ENCODE measurements at regions not wholly inside any gene's neighbourhood (a gene's known extent, or its start where the extent isn't known, plus 50 kb on each side); places are given as distances from the start of the nearest gene placed in this dataset.
"Not testable (repeated sequence)": the region's sequence is repeated elsewhere in the genome, so short reads cannot be mapped to it uniquely, and the experiment has no call there.

- H3K4me3 ChIP-seq; H4K20me1 ChIP-seq (ENCODE audit: control insufficient read depth, insufficient read depth); POLR2A ChIA-PET; FAIRE-seq; intact Hi-C loops (cut with micrococcal nuclease; ENCODE audit: unreplicated experiment); RAD21 ChIA-PET (ENCODE audit: unreplicated experiment); H3K27ac ChIP-seq (ENCODE audit: control insufficient read depth, insufficient read depth); H2AFZ ChIP-seq (ENCODE audit: control insufficient read depth, low read depth, low read length); CTCF ChIA-PET; in situ Hi-C loops (cut with MboI); BruUV-seq (replicated peaks); ATAC-seq; H3K36me3 ChIP-seq (ENCODE audit: control insufficient read depth in 2 of 2, insufficient read depth in 2 of 2, low read length in 1 of 2); H3K79me2 ChIP-seq (ENCODE audit: control insufficient read depth, insufficient read depth, low read length); H3K9me3 ChIP-seq (replicated peaks; ENCODE audit: control insufficient read depth, insufficient read depth, low read length); H3K27me3 ChIP-seq (replicated peaks in 1 of 2; ENCODE audit: control insufficient read depth in 2 of 2, insufficient read depth in 2 of 2, low read length in 1 of 2); H3K4me1 ChIP-seq (ENCODE audit: control insufficient read depth, insufficient read depth, low read length); SMC1A ChIA-PET (ENCODE audit: uncharacterized antibody, unreplicated experiment); H3K4me2 ChIP-seq (ENCODE audit: control insufficient read depth, insufficient read depth); DNase-seq (ENCODE audit: low read depth, low spot score); H3K9ac ChIP-seq (ENCODE audit: control insufficient read depth, insufficient read depth, low read length): not testable (repeated sequence)
- TF ChIP-seq, protein P1, sequence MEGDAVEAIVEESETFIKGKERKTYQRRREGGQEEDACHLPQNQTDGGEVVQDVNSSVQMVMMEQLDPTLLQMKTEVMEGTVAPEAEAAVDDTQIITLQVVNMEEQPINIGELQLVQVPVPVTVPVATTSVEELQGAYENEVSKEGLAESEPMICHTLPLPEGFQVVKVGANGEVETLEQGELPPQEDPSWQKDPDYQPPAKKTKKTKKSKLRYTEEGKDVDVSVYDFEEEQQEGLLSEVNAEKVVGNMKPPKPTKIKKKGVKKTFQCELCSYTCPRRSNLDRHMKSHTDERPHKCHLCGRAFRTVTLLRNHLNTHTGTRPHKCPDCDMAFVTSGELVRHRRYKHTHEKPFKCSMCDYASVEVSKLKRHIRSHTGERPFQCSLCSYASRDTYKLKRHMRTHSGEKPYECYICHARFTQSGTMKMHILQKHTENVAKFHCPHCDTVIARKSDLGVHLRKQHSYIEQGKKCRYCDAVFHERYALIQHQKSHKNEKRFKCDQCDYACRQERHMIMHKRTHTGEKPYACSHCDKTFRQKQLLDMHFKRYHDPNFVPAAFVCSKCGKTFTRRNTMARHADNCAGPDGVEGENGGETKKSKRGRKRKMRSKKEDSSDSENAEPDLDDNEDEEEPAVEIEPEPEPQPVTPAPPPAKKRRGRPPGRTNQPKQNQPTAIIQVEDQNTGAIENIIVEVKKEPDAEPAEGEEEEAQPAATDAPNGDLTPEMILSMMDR (IDR thresholded peaks at IDR 0.05 in 2 of 3, conservative IDR thresholded peaks at IDR 0.05 in 1 of 3; ENCODE audit: control insufficient read depth in 2 of 3, extremely low read depth in 1 of 3, insufficient read depth in 1 of 3, low read depth in 3 of 3, low read length in 3 of 3), result 0 out of 6 replicates have a peak, but pooled peaks of 1 of the 3 experiments have one; percentile 7
- WGBS (ENCODE audit: insufficient coverage, insufficient replicate concordance, low lambda C conversion rate, missing lambda C conversion rate), result 64% methylated on average over 11 of the region's 11 CpGs
Observed at GRCh38 chr10:9402067-9402466, 1347.6 kb downstream of the GATA3 start.

DNA sequence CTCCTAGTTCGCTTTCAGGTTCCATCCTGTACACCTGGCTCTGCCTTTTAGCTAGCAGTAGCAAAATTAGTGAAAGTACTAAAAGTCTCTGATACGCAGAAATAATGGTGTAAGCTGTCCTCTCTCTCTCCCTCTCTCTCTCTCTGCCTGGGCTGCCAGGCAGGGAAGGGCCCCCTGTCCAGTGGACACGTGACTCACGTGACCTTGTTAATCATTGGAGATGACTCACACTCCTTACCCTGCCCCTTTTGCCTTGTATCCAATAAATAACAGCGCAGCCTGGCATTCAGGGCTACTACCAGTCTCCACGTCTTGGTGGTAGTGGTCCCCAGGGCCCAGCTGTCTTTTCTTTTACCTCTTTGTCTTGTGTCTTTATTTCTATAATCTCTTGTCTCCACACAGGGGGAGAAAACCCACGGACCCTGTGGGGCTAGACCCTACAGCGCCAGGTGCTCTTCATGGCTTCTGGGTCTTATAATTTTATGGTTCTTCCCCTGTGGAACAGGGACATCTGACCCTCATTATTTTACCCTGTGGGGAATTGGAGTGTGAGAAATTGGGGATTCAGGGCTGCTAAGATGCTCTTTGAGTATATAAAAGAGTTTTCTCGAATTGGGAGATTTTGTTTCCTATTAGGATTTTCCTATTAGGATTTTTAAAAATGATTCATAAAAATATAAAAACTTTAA, 1348.2 kb downstream of the GATA3 start:
- H3K79me2 ChIP-seq (ENCODE audit: control insufficient read depth, insufficient read depth, low read length); BruUV-seq (replicated peaks); H3K4me3 ChIP-seq; intact Hi-C loops (cut with micrococcal nuclease; ENCODE audit: unreplicated experiment); FAIRE-seq; H3K36me3 ChIP-seq (ENCODE audit: control insufficient read depth in 2 of 2, insufficient read depth in 2 of 2, low read length in 1 of 2); ATAC-seq; H3K27ac ChIP-seq (ENCODE audit: control insufficient read depth, insufficient read depth); H3K27me3 ChIP-seq (replicated peaks in 1 of 2; ENCODE audit: control insufficient read depth in 2 of 2, insufficient read depth in 2 of 2, low read length in 1 of 2); RAD21 ChIA-PET (ENCODE audit: unreplicated experiment); DNase-seq (ENCODE audit: low read depth, low spot score); in situ Hi-C loops (cut with MboI); H4K20me1 ChIP-seq (ENCODE audit: control insufficient read depth, insufficient read depth); POLR2A ChIA-PET; H3K9me3 ChIP-seq (replicated peaks; ENCODE audit: control insufficient read depth, insufficient read depth, low read length); SMC1A ChIA-PET (ENCODE audit: uncharacterized antibody, unreplicated experiment); H3K4me2 ChIP-seq (ENCODE audit: control insufficient read depth, insufficient read depth); CTCF ChIA-PET; H2AFZ ChIP-seq (ENCODE audit: control insufficient read depth, low read depth, low read length); H3K9ac ChIP-seq (ENCODE audit: control insufficient read depth, insufficient read depth, low read length); H3K4me1 ChIP-seq (ENCODE audit: control insufficient read depth, insufficient read depth, low read length): not testable (repeated sequence)
- WGBS (ENCODE audit: insufficient coverage, insufficient replicate concordance, low lambda C conversion rate, missing lambda C conversion rate), result 2% methylated on average over 9 of the region's 9 CpGs
- TF ChIP-seq BHLHE40 (IDR thresholded peaks at IDR 0.05; ENCODE audit: borderline replicate concordance in 1 of 2, low read depth in 2 of 2, low read length in 1 of 2), result 0 out of 4 replicates have a peak, but pooled peaks of 1 of the 2 experiments have one; percentile 13

DNA sequence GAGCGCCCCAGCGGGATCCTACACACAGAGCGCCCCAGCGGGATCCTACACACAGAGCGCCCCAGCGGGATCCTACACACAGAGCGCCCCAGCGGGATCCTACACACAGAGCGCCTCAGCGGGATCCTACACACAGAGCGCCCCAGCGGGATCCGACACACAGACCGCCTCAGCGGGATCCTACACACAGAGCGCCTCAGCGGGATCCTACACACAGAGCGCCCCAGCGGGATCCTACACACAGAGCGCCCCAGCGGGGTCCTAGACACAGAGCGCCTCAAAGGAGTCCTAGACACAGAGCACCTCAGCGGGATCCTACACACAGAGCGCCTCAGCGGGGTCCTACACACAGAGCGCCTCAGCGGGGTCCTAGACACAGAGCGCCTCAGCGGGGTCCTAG, 1352.7 kb downstream of the GATA3 start:
- BruUV-seq (replicated peaks); H3K36me3 ChIP-seq (ENCODE audit: control insufficient read depth in 2 of 2, insufficient read depth in 2 of 2, low read length in 1 of 2); H3K27me3 ChIP-seq (replicated peaks in 1 of 2; ENCODE audit: control insufficient read depth in 2 of 2, insufficient read depth in 2 of 2, low read length in 1 of 2); H3K9me3 ChIP-seq (replicated peaks; ENCODE audit: control insufficient read depth, insufficient read depth, low read length); CTCF ChIA-PET; ATAC-seq; intact Hi-C loops (cut with micrococcal nuclease; ENCODE audit: unreplicated experiment); H3K79me2 ChIP-seq (ENCODE audit: control insufficient read depth, insufficient read depth, low read length); H4K20me1 ChIP-seq (ENCODE audit: control insufficient read depth, insufficient read depth); H3K4me2 ChIP-seq (ENCODE audit: control insufficient read depth, insufficient read depth); H3K4me1 ChIP-seq (ENCODE audit: control insufficient read depth, insufficient read depth, low read length); H3K4me3 ChIP-seq; FAIRE-seq; POLR2A ChIA-PET; H3K27ac ChIP-seq (ENCODE audit: control insufficient read depth, insufficient read depth); DNase-seq (ENCODE audit: low read depth, low spot score); RAD21 ChIA-PET (ENCODE audit: unreplicated experiment); SMC1A ChIA-PET (ENCODE audit: uncharacterized antibody, unreplicated experiment); H2AFZ ChIP-seq (ENCODE audit: control insufficient read depth, low read depth, low read length); H3K9ac ChIP-seq (ENCODE audit: control insufficient read depth, insufficient read depth, low read length); in situ Hi-C loops (cut with MboI): not testable (repeated sequence)
- 87% methylated on average over 26 of the region's 29 CpGs for WGBS (ENCODE audit: insufficient coverage, insufficient replicate concordance, low lambda C conversion rate, missing lambda C conversion rate)
